Fibroblast of mammary gland (primary cell): ENCODE measurements at regions not wholly inside any gene's neighbourhood (a gene's known extent, or its start where the extent isn't known, plus 50 kb on each side); places are given as distances from the start of the nearest gene placed in this dataset.

Experiments used
- DNase-seq: peaks from one replicate; pipeline ENCODE4 v3.0.0-alpha.2; 2010; ENCODE audit warnings: low read depth
- H3K4me3 ChIP-seq: 2 replicates; pipeline ENCODE4 v1.5.1; 2011; ENCODE audit warnings: low read depth, mild to moderate bottlenecking, low read length, moderate library complexity; ENCODE audit not compliant: control insufficient read depth
- CTCF ChIP-seq: conservative IDR thresholded peaks from 2 replicates; pipeline ENCODE4 v1.5.1; 2011; ENCODE audit warnings: low read depth, low read length, inconsistent platforms; ENCODE audit not compliant: control insufficient read depth, insufficient read depth

- no peak for TF ChIP-seq CTCF
- no peak overlapping the region for H3K4me3 ChIP-seq
- no peak for DNase-seq
Observed at GRCh38 chr21:15436031-15436430, 293.8 kb upstream of the USP25 start.

- peak; percentile 88 for DNase-seq
- no peak for TF ChIP-seq CTCF
- H3K4me3 ChIP-seq: no peak overlapping the region
Observed at GRCh38 chr21:15437883-15438282, 291.9 kb upstream of the USP25 start.

DNA sequence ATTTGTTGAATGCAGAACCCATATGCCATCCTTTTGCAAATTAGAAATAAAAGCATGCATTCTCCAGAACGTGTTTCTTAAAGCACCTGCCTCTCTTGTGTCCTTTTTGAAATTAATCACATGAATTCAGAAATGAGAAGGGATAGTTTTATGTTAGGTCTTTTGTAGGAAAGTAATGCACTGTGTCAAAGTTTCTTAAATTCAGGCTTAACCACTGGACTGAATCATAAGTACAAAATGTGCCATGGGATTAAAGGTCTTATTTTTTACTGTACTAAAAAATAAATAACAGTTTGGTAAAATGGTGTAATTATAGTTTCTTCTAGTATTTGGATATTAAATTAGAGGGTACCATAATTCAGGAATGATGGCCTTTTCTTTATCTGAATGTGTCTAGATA lies 290.1 kb upstream of the USP25 start:
- no peak overlapping the region for H3K4me3 ChIP-seq
- TF ChIP-seq CTCF: no peak
- DNase-seq: peak; percentile 24

- no peak for DNase-seq
- no peak overlapping the region for H3K4me3 ChIP-seq
- TF ChIP-seq CTCF: no peak
Observed at GRCh38 chr21:15441060-15441493, 288.7 kb upstream of the USP25 start.

DNA sequence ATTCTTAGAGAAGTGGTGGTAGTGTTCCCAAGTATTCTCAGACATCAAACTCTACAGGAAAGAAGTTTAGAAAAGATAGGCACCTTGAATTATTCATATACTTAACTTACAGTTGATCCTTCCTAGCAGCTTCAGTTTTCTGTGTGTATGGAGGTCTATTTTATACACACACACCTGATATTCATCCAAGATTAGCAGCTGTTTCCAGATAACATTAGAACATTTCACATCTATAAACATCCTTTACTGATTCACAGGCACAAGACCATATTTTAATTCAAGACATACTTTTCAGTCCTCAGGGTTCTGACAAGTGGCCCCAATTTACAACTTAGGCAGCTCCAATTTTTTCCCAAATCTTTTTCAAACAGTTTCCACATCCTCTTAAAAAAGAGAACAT lies 287.8 kb upstream of the USP25 start:
- H3K4me3 ChIP-seq: no peak overlapping the region
- DNase-seq: peak; percentile 33
- no peak for TF ChIP-seq CTCF

DNA sequence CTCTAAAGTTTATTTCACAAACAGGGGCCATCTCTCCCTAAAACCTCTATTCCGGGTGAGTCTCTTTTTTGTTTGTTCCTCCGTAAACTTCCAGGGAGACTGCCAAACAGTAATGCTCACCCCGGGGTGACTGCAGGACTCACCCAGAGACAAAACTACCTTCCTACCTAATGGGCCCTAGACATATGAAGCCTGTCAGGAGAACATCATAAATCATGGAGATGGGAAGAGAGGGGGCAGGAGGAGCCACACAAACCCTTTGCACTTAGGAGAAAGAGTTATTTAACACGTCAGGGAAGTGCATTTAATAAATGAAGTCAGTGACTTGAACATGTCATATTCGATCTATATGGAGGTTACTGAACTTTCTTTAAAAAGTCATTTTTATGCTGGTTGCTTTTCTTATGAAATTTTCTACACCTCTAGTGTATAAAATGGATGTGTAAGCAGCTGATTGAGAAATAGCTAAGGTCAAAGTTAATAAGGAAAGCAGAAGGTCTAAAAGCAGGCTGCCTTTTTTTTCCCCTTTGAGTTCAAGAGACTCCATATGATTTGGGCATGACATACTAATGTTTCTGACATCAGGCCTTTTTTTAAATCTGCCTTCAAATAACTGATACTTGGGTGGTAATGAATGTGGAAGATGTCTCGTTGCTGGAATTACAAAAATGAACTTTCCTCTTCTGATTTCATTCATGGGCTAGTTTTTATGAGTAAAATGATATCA lies 286.9 kb upstream of the USP25 start:
- DNase-seq: no peak
- TF ChIP-seq CTCF: no peak
- H3K4me3 ChIP-seq: no peak overlapping the region

- no peak for TF ChIP-seq CTCF
- DNase-seq: no peak
Observed at GRCh38 chr21:15443740-15444117, 286.1 kb upstream of the USP25 start.

More at GRCh38 chr21:15443740-15444117, 286.1 kb upstream of the USP25 start:
- no peak overlapping the region for H3K4me3 ChIP-seq
